ENCODE measurements at regions not wholly inside any gene's neighbourhood (a gene's known extent, or its start where the extent isn't known, plus 50 kb on each side); places are given as distances from the start of the nearest gene placed in this dataset.

GRCh38 chr9:21682981-21683380 lies 119.5 kb upstream of the MTAP start:
- Mint-ChIP-seq H3K9me3 (no peaks in the 10 kb centered on the region), H3K36me3 (ENCODE audit: low read depth) (no peaks in the 10 kb centered on the region), H3K27ac (no peak overlapping the region), H3K4me1 (no peaks in the 10 kb centered on the region), H3K4me3 (no peak overlapping the region), H3K27me3 (ENCODE audit: low read depth) (no peaks in the 10 kb centered on the region)
- no peak for TF ChIP-seq CTCF (IDR thresholded peaks at IDR 0.05; ENCODE audit: unreplicated experiment in 3 of 3)

GRCh38 chr9:21683484-21684175 lies 118.8 kb upstream of the MTAP start:
- no peaks in the 10 kb centered on the region for H3K36me3 Mint-ChIP-seq (ENCODE audit: low read depth)
- no peak overlapping the region for H3K4me3 Mint-ChIP-seq
- H3K9me3 Mint-ChIP-seq, result no peaks in the 10 kb centered on the region
- TF ChIP-seq CTCF (IDR thresholded peaks at IDR 0.05; ENCODE audit: unreplicated experiment in 3 of 3), result no peak
- H3K27ac Mint-ChIP-seq, result no peak overlapping the region
- H3K27me3 Mint-ChIP-seq (ENCODE audit: low read depth), result no peaks in the 10 kb centered on the region
- no peaks in the 10 kb centered on the region for H3K4me1 Mint-ChIP-seq

GRCh38 chr9:21684231-21684630 lies 118.2 kb upstream of the MTAP start:
- no peak overlapping the region for H3K4me3 Mint-ChIP-seq
- TF ChIP-seq CTCF (IDR thresholded peaks at IDR 0.05; ENCODE audit: unreplicated experiment in 3 of 3), result no peak
- H3K27me3 Mint-ChIP-seq (ENCODE audit: low read depth), result no peaks in the 10 kb centered on the region
- no peak overlapping the region for H3K27ac Mint-ChIP-seq
- H3K4me1 Mint-ChIP-seq, result no peaks in the 10 kb centered on the region
- no peaks in the 10 kb centered on the region for H3K36me3 Mint-ChIP-seq (ENCODE audit: low read depth)
- H3K9me3 Mint-ChIP-seq, result no peaks in the 10 kb centered on the region

- no peak for TF ChIP-seq CTCF (IDR thresholded peaks at IDR 0.05; ENCODE audit: unreplicated experiment in 3 of 3)
- no peaks in the 10 kb centered on the region for H3K4me1 Mint-ChIP-seq
- no peak overlapping the region for H3K27ac Mint-ChIP-seq
- no peaks in the 10 kb centered on the region for H3K9me3 Mint-ChIP-seq
- no peaks in the 10 kb centered on the region for H3K36me3 Mint-ChIP-seq (ENCODE audit: low read depth)
- H3K4me3 Mint-ChIP-seq, result no peak overlapping the region
- no peaks in the 10 kb centered on the region for H3K27me3 Mint-ChIP-seq (ENCODE audit: low read depth)
Measured at GRCh38 chr9:21684831-21685362, 117.5 kb upstream of the MTAP start.

GRCh38 chr9:21685502-21685901 lies 116.9 kb upstream of the MTAP start:
- H3K4me1 Mint-ChIP-seq, result no peaks in the 10 kb centered on the region
- no peaks in the 10 kb centered on the region for H3K9me3 Mint-ChIP-seq
- no peak overlapping the region for H3K4me3 Mint-ChIP-seq
- TF ChIP-seq CTCF (IDR thresholded peaks at IDR 0.05; ENCODE audit: unreplicated experiment in 3 of 3), result no peak
- H3K27ac Mint-ChIP-seq, result no peak overlapping the region
- no peaks in the 10 kb centered on the region for H3K36me3 Mint-ChIP-seq (ENCODE audit: low read depth)
- no peaks in the 10 kb centered on the region for H3K27me3 Mint-ChIP-seq (ENCODE audit: low read depth)

- no peak for TF ChIP-seq CTCF (IDR thresholded peaks at IDR 0.05; ENCODE audit: unreplicated experiment in 3 of 3)
- Mint-ChIP-seq H3K9me3 (no peaks in the 10 kb centered on the region), H3K4me1 (no peaks in the 10 kb centered on the region), H3K27ac (no peak overlapping the region), H3K27me3 (ENCODE audit: low read depth) (no peaks in the 10 kb centered on the region), H3K36me3 (ENCODE audit: low read depth) (no peaks in the 10 kb centered on the region), H3K4me3 (no peak overlapping the region)
Measured at GRCh38 chr9:21686738-21687137, 115.7 kb upstream of the MTAP start.
